HG03064 (cell line): ENCODE measurements at regions not wholly inside any gene's neighbourhood (a gene's known extent, or its start where the extent isn't known, plus 50 kb on each side); places are given as distances from the start of the nearest gene placed in this dataset.
"Not testable (repeated sequence)": the region's sequence is repeated elsewhere in the genome, so short reads cannot be mapped to it uniquely, and the experiment has no call there.

Experiments used
- ATAC-seq: cut with Tn5 transposase; IDR thresholded peaks from one replicate; pipeline ENCODE4 v1.9.1; 2021; ENCODE audit warnings: low read depth; ENCODE audit not compliant: unreplicated experiment

- no peak for ATAC-seq
Observed at GRCh38 chr3:88767746-88768145, 339.7 kb upstream of the EPHA3 start.

DNA sequence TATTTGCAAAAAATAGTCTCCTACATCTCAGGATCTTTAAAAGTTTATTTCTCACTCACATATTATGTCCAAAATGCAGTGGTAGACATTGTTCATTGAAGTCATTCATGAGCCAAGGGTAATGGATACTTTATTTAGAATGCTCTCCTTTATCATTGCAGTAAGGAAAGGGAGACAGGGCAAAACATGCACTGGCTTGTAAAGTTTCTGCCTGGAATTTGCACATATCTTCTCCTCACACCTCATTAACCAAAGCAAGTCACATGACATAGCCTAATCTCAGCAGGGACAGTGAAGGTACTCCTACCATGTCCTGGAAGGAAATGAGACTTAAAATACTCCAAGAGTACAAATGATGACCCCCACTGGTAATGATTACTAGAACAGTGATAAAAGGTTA, 333.7 kb upstream of the EPHA3 start:
- ATAC-seq = no peak

- ATAC-seq = no peak
Observed at GRCh38 chr3:88775026-88775690, 332.3 kb upstream of the EPHA3 start.

- no peak for ATAC-seq
Observed at GRCh38 chr3:88779482-88779881, 327.9 kb upstream of the EPHA3 start.

DNA sequence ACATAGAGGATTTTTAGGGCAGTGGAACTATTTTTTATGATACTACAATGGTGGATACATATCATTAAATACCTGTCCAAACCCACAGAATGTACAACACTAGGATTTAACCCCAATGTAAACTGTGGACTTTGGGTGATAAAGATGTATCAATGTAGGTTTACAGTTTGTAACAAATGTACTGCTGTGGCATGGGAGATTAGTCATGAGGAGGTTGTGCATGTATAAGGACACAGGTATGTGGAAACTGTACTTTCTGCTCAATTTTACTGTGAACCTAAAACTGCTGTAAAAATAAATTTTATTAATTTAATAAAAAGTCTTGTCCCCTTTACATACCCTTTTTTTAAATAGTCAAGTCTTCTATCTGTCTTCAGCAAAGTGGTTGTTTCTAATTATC, 322.5 kb upstream of the EPHA3 start:
- no peak for ATAC-seq

- ATAC-seq = no peak
Observed at GRCh38 chr3:88785841-88786240, 321.6 kb upstream of the EPHA3 start.

- no peak for ATAC-seq
Observed at GRCh38 chr3:88795503-88795902, 311.9 kb upstream of the EPHA3 start.

DNA sequence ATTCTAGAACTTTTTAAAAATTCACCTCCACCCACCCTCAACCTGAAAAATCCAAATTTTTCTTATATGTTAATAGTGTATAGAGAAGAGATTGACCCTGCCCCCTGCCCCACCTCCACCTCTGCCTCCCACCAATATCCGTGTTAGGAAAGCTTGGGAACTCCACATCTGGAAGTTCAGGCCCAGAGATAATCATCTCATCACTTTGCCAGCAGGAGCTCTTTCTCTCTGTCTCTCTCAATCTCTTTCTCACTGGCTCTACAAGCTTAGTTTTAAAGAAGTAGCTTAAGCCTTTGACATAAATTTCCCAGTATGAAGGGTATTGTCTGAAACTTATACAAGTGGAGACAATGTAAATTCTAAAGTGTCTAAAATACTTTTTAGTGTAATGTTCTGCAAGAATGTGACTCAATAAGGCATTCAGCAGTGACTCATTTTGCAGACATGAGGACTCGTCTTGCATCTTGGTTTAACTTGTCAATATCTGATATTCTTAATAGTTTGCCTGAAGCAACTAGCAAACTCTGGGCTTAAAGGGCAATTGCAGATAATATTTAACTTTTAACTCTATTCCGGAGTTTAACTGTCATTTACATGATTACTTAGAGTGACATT, 299.8 kb upstream of the EPHA3 start:
- ATAC-seq = no peak

GRCh38 chr3:88809993-88810392, 297.4 kb upstream of the EPHA3 start:
- no peak for ATAC-seq

DNA sequence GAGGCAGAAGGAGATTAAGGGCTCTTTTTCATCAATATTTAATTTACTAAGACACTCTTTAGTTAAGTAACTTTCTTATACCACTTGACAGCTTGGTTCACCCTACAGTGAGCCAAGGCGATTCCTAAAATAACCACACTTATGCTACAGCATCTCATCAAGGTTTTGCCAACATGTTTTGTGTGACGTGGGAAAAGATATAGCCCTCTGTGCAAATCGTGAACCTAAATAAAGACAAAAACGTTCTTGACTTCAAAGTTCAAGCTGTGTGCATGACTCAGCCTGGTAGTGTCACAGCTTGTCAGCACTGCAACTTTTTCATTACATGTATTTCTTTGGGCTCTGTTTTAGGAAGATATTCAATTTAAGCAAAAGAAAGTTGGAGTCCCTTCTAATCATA, 297.0 kb upstream of the EPHA3 start:
- no peak for ATAC-seq

DNA sequence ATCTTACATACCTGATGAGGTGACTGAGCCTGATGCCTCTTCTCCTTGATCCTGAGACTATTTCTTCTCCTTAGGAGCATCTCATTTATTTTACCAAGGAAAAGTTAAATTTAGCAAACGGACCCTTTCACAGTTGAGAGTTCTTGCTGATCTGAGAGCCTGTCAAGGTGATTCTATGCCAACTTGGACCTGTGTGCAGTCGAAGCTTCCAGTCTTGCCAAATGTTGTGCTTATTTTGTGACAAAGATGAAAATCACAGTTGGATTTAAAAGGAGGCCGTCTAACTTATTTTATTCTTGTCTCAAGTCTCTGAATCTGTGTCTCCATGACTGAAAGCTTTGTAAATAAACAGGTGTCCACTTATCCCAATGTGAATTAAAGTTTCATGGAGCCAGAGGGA, 296.3 kb upstream of the EPHA3 start:
- ATAC-seq = no peak

GRCh38 chr3:88812576-88812975, 294.8 kb upstream of the EPHA3 start:
- no peak for ATAC-seq

- ATAC-seq = no peak
Observed at GRCh38 chr3:88816445-88816844, 291.0 kb upstream of the EPHA3 start.

- ATAC-seq = no peak
Observed at GRCh38 chr3:88824666-88825564, 282.5 kb upstream of the EPHA3 start.

- ATAC-seq = no peak
Observed at GRCh38 chr3:88828466-88828865, 279.0 kb upstream of the EPHA3 start.

- no peak for ATAC-seq
Observed at GRCh38 chr3:88852606-88853005, 254.8 kb upstream of the EPHA3 start.

GRCh38 chr3:88863196-88863595, 244.2 kb upstream of the EPHA3 start:
- no peak for ATAC-seq

DNA sequence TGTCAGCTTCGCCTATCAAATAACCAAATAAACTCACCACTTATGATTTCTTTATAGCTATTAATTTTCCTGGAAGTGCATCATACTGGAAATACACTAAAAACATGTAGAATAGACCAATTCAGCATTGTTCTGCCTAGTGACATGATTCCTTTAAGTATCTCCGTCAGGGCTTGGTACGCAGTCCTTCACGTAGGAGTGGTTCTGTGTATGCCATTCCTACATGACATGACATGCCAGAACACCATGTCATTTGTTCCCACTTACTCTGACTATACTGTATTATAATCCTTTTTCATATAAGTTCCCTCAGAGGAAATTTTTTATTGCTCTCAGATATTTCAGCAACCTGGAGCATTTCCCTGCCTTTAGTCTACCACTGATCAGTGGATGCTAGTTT, 230.7 kb upstream of the EPHA3 start:
- no peak for ATAC-seq

- no peak for ATAC-seq
Observed at GRCh38 chr3:88879905-88880304, 227.5 kb upstream of the EPHA3 start.

DNA sequence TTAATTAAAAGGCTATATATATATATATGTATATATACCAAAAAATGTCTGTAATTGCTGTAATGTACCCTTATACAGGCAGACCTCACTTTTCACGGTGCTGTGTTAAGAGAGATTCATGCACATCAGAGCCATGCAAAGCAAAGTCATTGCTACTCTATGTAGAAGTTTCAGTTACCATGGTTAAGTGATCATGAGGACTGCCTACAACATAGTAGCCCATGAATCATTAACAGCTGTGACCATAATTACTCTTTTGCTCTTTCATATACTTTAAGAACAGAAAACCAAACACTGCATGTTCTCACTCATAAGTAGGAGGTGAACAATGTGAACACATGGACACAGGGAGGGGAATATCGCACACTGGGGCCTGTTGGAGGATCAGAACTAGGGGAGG, 225.3 kb upstream of the EPHA3 start:
- peak; percentile 86 for ATAC-seq

DNA sequence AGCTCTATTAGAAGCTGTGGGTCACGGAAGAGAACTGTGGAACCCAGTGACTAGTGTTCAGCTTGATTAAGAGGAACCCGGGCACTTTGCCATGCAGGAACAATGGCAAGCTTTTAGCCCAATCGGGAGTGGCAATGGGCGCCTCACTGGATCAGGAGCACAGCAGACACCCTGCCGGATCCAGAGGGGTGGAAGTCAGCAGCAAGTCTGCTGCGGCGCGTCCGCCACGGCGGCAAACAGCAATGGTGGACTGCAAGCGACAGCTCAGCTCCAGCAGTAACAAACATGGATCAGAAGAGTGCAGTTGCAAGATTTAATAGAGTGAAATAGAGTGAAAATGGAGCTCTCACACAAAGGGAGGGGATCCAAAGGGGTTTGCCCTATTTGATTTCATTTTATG, 220.8 kb upstream of the EPHA3 start:
- ATAC-seq = not testable (repeated sequence)

- ATAC-seq = no peak
Observed at GRCh38 chr3:88896026-88896425, 211.4 kb upstream of the EPHA3 start.
